Stomach (tissue), 4 donors: ENCODE measurements at regions not wholly inside any gene's neighbourhood (a gene's known extent, or its start where the extent isn't known, plus 50 kb on each side); places are given as distances from the start of the nearest gene placed in this dataset.

Experiments
- EP300 ChIP-seq: sonication (generic); formaldehyde crosslinking; IDR thresholded peaks from one replicate; pipeline ENCODE4 v1.6.1; 2017; ENCODE audit warnings: antibody characterized with exemption
- POLR2A ChIP-seq, 4 donors: fragments of 450-650 bp; IDR thresholded peaks; one replicate each; pipeline ENCODE4 v1.6.1; 2016; ENCODE audit warnings: antibody characterized with exemption in 4 of 4, control low read depth in 2 of 4, mild to moderate bottlenecking in 1 of 4, moderate library complexity in 1 of 4
- POLR2AphosphoS5 ChIP-seq, 3 donors: sonication (generic); formaldehyde crosslinking; IDR thresholded peaks; one replicate each; pipeline ENCODE4 v1.6.1; 2016; ENCODE audit warnings: antibody characterized with exemption in 3 of 3

- TF ChIP-seq POLR2A (IDR thresholded peaks at IDR 0.05) (no peak), EP300 (no peak), POLR2AphosphoS5 (IDR thresholded peaks at IDR 0.05) (no peak)
Observed at GRCh38 chr16:5450409-5451104, 353.0 kb upstream of the EEF2KMT start.
